Activated T-cell treated with anti-CD3 and anti-CD28 coated beads for 1 hour (primary cell): ENCODE measurements at regions not wholly inside any gene's neighbourhood (a gene's known extent, or its start where the extent isn't known, plus 50 kb on each side); places are given as distances from the start of the nearest gene placed in this dataset.

Experiments used
- DNase-seq: peaks from one replicate; pipeline ENCODE4 v3.0.0-alpha.2; 2020; ENCODE audit warnings: low read depth

DNA sequence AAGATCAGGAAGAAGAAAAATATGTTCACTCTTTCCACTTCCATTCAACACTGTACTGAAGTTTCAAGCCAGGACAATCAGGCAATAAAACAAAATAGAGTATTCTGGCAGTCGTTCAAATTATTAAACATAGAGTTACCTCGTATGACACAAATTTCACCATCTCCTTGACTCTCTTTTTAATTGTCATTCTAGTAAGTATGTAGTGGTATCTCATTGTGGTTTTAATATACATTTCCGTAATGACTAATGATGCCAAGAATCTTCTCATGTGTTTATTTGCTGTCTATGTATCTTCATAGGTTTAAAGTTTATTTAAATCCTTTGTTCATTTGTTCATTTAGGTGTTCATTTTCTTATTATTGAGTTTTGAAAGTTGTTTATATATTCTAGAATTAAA lies 352.2 kb downstream of the IDS start:
- no peak for DNase-seq

DNA sequence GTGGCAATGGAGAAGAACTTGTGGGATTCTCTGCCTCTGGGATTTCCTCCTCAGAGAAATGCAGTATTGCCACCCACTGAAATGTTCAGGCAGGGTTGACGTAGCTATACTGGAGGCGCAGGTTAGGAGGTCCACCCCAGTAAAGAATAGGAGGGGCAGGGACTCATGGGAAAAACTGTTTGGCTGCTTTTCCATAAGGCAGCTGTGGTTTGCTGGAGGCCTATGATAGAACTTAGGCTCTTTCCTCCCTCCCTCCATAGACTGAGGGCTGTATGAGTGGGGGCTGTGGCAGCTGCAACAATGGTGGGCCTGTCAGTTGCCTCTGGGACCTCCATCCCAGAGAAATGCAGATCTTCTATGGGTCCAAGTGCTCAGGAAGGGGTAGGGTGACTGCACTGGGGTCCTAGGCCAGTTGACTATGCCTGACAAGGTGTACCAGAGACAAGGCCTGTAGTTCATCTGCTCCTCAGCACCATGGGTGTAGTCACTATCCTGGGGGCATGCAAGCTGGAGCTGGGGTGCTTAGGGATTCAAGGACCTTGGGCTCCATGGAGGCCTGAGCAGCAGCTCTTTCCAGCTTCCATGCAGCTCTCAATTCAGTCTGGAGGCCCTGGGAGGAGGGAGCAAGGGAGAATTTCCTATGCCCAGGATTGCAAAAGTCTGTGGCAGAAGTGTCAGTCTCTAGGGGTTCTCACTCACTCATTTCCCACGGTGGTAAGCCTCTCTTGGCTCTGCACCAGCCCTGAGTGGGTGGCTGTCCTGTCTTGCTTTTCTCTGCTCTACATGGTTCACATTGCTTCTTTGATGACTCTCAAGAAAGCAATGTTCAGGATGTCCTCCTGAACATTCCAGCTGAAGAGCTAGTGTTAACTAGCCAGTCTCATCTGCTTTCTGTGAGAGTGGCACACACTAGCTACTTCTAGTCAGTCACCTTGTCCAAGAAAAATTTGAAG lies 353.0 kb downstream of the IDS start:
- no peak for DNase-seq

DNA sequence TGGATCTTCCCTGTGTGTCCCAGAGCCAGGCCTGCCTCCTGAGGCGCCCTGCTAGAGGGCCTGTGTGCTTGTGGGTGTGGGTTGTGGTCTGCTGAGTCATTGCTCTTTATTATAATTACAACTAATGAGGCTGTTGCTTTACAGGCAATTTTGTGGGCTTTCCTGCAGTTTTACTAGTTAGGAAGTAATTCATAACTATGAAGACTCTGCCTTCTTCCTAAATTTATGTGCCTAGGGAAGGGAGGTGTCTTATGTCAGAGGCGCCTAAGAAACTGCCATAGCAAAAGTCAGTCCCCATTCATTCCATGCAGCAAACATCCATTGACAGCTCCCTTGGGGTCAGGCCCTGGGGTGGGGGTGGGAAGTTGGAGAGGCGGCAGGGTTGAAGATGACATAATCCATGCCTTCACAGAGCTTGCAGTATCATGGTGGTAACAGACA lies 359.2 kb downstream of the IDS start:
- no peak for DNase-seq

DNA sequence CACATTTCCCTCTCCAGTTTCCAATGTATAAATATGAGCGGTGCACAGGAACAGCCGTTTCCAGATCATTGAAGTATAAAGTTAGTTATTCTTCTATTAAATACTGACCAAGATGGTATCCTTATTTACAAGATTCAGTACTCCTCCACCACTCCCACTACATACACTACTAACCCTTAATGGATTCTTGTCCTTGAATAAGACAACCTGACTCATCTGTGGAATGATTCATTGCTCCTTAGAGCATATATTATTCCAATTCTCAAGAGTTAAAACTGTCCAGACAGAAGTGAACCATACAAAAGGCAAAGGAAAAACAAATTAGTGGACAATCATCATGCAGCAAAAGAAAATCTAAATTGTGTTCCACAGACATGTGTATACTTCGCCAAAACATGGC lies 373.3 kb downstream of the IDS start:
- DNase-seq, result no peak

DNA sequence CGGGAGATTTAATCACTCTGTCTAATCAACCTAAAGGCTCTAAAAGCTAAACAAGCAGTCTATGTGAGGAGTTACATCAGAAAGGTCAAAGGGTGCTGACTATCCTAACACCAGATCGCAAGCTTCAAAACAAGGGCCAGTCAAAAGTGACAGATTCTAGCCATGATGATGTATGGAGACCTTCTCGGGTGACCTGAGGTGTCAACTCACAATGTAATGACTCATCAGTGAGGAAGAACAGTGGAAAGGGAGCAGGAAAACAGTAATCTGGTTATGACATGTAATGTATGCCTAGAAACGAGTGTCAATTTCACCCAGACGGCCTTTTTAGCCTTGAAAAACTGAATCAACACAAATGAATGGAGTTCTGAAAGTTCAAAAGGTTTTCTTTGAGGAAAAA lies 375.3 kb downstream of the IDS start:
- DNase-seq, result no peak

DNA sequence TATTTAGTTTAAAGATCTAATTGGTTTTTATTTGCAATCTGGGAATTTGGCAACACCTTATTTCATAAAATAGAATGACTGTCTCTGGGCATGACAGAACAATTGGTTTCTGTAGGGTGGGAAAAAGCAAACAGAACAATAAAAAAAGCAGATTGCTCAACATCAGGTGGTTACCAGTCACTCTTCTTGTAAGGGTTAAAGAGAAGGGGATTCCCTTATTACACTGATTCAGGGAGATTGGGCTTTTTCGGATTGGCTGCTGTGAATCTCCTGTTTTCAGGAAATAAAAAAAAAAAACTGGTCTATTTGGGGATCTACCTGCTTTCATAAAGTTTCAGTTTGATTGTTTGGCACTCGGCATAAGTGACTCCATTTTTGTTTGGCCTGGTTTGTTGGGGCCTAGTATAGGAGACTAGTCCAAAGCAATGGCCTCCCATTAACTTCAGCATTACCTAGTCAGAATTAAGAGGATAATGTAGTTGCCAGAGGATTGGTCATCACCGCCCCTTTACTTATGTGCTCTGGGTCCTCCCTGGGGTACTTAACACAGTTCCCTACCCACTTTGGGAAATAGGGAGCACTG lies 380.5 kb downstream of the IDS start:
- no peak for DNase-seq

DNA sequence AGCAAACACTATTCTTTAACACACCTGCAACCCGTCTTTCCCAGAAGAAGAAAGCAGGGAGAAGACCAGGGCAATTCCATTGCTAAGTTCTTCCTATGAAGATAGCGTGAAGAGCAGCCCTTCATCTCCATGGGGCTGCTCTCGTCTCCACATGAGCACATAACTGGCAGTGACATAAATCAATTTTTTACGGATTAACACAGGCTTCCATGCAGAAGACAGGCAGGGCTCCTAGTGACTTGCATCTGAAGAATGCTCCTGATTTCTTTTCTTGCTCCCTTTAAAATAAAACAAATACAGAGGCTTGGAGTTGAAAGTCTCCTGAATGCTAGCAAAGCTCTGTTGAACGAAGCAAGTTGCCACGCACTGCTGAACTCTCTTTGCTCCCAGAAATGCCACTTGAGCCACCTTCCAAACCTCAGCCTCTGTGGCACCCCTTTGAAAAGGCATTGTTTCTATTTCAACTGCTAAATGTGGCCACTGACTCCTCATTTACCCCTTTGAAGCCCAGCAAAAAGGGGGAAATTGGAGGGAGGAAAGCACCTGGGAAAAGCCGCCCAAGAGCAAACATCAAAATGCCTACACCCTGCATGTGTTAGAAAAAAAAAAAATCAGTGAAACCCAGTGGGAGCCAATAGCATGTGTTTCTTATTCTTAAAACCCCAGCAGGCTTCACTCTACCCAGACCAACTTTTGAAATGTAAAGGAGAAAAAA lies 383.7 kb downstream of the IDS start:
- no peak for DNase-seq

DNA sequence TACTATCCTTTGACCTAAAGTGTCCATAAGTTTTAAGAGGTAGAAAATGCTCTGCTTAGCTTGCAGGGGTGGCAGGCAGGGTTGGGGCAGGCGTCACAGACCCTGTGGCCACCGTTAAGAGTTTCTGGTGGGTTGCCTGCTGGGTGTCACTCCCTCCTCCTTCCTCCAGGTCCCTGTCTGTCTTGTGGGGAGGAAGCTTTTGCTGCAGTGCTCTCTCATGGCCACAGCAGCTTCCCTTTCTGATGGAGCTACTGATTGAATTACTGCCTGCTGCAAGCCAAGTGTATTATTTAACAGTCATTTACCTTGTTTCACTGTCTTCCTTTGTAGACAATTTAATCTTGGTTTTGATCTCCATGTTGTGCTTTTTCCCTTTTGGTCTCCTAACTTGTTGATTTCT lies 384.6 kb downstream of the IDS start:
- no peak for DNase-seq

DNA sequence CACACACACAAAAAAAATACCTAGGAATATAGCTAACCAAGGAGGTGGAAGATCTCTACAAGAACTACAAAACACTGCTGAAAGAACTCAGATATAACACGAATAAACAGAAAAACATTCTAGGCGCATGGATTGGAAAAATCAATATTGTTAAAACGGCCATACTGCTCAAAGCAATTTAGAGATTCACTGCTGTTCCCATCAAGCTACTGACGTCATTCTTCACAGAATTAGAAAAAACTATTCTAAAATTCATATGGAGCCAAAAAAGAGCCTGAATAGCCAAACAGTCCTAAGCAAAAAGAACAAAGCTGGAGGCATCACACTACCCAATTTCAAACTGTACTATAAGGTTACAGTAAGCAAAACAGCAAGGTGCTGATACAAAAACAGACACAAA lies 390.2 kb downstream of the IDS start:
- no peak for DNase-seq

DNA sequence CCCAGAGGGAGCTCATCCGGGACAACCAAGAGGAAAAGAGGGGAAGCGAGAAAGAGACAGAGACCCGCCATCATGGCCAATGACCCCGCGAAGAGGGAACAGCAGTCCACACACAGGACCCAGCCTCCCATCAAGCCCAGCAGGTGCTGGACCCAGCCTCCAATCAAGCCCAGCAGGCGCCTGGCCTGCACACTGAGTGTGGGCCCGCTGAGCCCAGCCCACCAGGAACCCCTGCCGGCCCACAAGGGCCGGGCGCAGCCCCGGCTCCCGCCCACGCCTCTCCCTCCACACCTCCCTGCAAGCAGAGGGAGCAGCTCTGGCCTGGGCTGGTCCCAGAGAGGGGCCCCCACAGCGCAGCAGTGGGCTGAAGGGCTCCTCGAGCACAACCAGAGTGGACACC lies 391.1 kb downstream of the IDS start:
- no peak for DNase-seq

DNA sequence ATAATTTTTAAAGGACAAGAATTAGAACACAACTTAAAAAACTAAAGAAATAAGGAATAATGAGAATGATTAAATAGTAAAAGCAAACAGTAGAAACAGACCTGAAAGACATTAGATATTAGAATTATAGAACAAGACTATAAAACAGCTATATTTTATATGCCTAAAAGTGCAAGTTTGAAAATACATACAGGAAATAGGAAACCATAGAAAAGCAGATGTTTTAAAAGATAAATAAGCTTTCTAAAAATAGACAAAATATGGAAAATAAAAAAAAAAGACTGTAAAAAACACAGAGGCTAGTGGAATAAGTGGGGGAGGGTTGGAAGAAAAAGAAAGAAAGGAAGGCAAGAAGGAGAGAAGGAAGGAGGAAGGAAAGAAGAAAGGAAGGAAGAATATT lies 407.3 kb downstream of the IDS start:
- no peak for DNase-seq

DNA sequence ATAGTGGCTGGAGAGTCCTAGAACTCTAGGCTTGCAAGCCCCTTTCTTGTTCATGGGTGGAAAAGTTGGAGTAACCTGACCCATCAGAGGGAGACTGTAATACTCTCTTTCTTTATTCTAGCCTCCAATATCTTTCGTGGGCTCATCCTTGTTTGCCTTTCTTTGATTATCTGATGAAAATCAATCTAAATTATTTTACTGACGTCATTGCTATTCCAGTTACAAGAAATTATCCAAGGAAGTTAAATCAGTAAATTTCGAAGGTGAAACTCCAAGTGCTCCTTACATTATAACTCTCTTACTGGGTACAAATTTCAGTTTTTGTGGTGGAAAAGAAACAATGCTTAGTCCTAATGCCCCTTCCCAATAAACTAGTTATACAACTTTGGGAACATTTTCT lies 412.9 kb downstream of the IDS start:
- no peak for DNase-seq

DNA sequence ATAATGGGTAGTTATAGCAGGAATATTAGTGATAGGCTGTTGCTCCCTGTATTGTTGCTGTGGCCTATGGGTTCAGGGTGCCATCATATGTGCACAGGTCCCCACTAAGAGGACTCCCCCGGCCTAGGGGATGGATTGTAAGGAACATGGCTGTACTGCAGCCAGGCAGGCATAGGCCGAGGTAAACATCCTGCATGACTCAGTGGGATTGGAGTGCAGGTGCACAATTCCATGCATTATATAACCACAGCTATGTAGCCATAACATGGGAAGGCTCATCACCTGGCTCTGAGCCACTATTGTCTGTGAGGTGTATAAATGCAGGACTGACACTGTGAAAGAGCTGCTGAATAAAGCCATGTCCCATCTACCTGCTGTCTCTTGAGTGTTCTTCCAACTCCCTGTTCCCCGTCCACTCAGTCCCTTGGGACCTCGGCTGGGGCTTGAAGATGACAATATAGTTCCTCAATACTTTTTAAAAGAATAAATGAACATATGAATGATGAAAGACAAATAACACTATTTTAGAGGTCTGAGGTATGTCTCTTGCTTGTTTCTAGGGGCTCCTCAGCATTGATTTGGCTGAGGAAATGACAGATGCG lies 425.2 kb downstream of the IDS start:
- no peak for DNase-seq

DNA sequence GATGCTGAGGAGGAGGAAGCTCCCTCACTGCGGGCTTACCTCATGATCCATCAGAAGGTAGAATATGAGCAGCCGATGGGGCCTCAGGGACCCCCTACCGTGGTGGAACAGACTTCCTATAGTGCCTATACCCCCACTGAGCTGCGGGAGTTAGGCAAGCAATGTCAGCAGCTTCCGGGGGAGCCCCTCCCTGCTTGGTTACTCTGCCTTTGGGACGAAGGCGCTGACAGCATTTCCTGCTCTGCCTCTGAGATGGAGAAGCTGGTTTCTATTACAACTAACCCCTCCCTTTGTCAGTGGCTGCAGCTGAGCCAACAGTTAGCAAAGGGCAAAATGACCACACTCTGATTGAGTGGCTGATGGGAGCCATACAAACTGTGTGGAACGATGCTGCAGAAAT lies 430.7 kb downstream of the IDS start:
- DNase-seq, result no peak

DNA sequence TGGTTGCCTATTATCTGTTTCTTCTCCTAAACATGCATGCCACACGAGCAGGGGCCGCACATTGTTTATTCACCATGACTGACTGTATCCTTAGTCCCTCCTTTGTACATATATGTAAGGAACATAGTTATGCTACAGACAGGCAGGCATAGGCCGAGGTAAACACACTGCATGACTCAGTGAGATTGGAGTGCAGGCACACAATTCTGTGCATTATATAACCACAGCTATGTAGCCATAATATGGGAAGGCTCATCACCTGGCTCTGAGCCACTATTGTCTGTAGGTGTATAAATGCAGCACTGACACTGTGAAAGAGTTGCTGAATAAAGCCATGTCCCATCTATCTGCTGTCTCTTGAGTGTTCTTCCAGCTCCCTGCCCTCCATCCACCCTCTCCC lies 431.6 kb downstream of the IDS start:
- no peak for DNase-seq

DNA sequence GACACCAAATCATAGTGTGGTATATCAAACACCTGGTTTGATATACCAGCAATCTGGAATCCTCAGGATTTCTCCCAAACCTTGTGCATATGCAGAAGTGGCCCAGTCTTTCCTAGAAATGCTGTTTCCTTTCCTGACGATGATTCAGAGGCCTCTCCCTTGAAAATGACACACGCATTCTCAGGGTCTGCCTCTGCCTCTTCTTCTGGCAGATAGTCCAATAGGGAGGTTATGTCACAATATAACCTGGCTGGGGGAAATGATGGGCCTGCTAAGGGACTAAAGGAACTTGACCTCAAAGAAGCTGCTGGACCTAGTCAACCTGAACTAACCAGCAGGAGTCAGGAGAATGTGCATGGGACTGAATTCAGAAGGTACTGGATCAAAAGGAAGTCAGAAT lies 435.2 kb downstream of the IDS start:
- no peak for DNase-seq

DNA sequence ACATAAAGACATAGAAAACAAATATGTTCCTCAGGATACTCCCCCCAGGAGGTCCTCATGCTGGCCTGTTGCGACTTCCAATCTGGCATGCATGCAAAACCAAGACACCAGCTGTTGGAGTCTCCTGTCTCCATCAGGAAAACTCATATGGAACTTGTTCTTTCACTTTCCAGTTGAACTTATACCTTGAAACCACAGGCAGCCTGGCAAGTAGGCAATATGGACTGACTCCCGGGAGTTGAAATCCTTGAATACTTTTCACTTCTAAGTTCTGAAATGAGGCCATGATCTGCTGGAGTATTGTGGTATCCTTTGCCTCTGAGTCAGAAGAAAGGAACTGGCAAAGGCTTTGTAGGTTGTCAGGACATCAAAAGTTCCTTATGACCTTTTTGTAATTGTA lies 444.2 kb downstream of the IDS start:
- DNase-seq, result no peak
